ENCODE measurements at regions not wholly inside any gene's neighbourhood (a gene's known extent, or its start where the extent isn't known, plus 50 kb on each side); places are given as distances from the start of the nearest gene placed in this dataset.
A peak's percentile ranks its signal among the peaks of the same experiment; 100 is the strongest.

DNA sequence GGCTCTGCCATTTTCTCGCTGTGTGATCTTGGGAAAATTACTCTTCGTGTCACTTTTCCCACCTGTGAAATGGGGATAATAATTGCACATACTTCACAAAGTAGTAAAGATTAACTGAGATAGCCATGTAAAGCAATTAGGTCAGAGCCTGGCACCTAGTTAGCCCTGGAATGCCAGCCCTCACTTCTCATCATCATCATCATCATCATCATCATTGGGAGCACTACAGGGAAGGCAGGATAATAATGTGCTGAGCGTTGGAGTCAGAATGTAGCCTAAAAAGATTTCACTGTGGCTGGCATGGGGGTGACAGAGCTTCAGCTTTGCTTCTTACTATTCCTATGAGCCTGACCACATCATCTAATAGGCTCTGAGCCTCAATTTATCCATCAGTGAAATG is 362.6 kb downstream of the TOX3 start:
- H2AFZ ChIP-seq (ENCODE audit: low read length): no peak overlapping the region
- H3K9ac ChIP-seq (ENCODE audit: insufficient read depth, low read depth, low read length): no peak overlapping the region
- H3K4me2 ChIP-seq (ENCODE audit: low read depth, low read length): no peak overlapping the region
- DNase-seq (ENCODE audit: low spot score): no peak
- BruUV-seq (replicated peaks): no TSS peak
- H3K4me1 ChIP-seq (ENCODE audit: insufficient read depth, low read length): no peaks in the 10 kb centered on the region
- intact Hi-C loops (cut with micrococcal nuclease; ENCODE audit: unreplicated experiment) (no loop called here), in situ Hi-C loops (cut with HindIII; ENCODE audit: extremely low pct_ligation_motif_present, low pct_unique_long_range_greater_than_20kb) (loop anchor here (10.0 kb wide), 1 partner anchor 730 kb away; no protein-coding TSS in a partner anchor)
- no peaks in the 10 kb centered on the region for H4K20me1 ChIP-seq (ENCODE audit: insufficient read depth, low read length)
- ChIA-PET CTCF (ENCODE audit: low intra/inter-chr PET ratio, low total read pairs) (no interaction called here), POLR2A (no interaction called here)
- no peak for FAIRE-seq
- WGBS (ENCODE audit: low lambda C conversion rate): 1% methylated on average over 3 of the region's 3 CpGs
- H3K4me3 ChIP-seq (replicated peaks in 1 of 3; ENCODE audit: insufficient read depth in 1 of 3, low read depth in 2 of 3, low read length in 3 of 3): no peak overlapping the region
- H3K79me2 ChIP-seq (ENCODE audit: insufficient read depth, low read length): no peaks in the 10 kb centered on the region
- no peak overlapping the region for H3K27ac ChIP-seq (ENCODE audit: extremely low read length, insufficient read depth, low read length)
- no peak for ATAC-seq
- H3K36me3 ChIP-seq (replicated peaks in 1 of 2; ENCODE audit: control insufficient read depth in 1 of 2, insufficient read depth in 2 of 2, low read length in 2 of 2): no peaks in the 10 kb centered on the region
- TF ChIP-seq CREB1 (IDR thresholded peaks at IDR 0.05) (peak; percentile 77), CREB1 (CRISPR knock-in tag; IDR thresholded peaks at IDR 0.05) (no peak), MTF2 (CRISPR knock-in tag; IDR thresholded peaks at IDR 0.05; ENCODE audit: borderline replicate concordance) (no peak)
- no peaks in the 10 kb centered on the region; a peak in 1 of 5 replicates for H3K27me3 ChIP-seq (ENCODE audit: control insufficient read depth in 1 of 2, insufficient read depth in 2 of 2, low read length in 2 of 2)
- H3K9me3 ChIP-seq (ENCODE audit: low read length): no peaks in the 10 kb centered on the region

GRCh38 chr16:52182840-52183239 is 364.1 kb downstream of the TOX3 start:
- 2% methylated on average over 2 of the region's 2 CpGs for WGBS (ENCODE audit: low lambda C conversion rate)
- FAIRE-seq: no peak
- Histone ChIP-seq H3K79me2 (ENCODE audit: insufficient read depth, low read length) (no peaks in the 10 kb centered on the region), H3K9me3 (ENCODE audit: low read length) (no peaks in the 10 kb centered on the region), H3K4me2 (ENCODE audit: low read depth, low read length) (no peak overlapping the region), H3K9ac (ENCODE audit: insufficient read depth, low read depth, low read length) (no peak overlapping the region), H3K27ac (ENCODE audit: extremely low read length, insufficient read depth, low read length) (no peak overlapping the region), H3K27me3 (ENCODE audit: control insufficient read depth in 1 of 2, insufficient read depth in 2 of 2, low read length in 2 of 2) (no peaks in the 10 kb centered on the region; a peak in 1 of 5 replicates), H4K20me1 (ENCODE audit: insufficient read depth, low read length) (no peaks in the 10 kb centered on the region), H2AFZ (ENCODE audit: low read length) (no peak overlapping the region), H3K4me1 (ENCODE audit: insufficient read depth, low read length) (no peaks in the 10 kb centered on the region), H3K4me3 (replicated peaks in 1 of 3; ENCODE audit: insufficient read depth in 1 of 3, low read depth in 2 of 3, low read length in 3 of 3) (no peak overlapping the region), H3K36me3 (replicated peaks in 1 of 2; ENCODE audit: control insufficient read depth in 1 of 2, insufficient read depth in 2 of 2, low read length in 2 of 2) (no peaks in the 10 kb centered on the region)
- TF ChIP-seq, protein P1, sequence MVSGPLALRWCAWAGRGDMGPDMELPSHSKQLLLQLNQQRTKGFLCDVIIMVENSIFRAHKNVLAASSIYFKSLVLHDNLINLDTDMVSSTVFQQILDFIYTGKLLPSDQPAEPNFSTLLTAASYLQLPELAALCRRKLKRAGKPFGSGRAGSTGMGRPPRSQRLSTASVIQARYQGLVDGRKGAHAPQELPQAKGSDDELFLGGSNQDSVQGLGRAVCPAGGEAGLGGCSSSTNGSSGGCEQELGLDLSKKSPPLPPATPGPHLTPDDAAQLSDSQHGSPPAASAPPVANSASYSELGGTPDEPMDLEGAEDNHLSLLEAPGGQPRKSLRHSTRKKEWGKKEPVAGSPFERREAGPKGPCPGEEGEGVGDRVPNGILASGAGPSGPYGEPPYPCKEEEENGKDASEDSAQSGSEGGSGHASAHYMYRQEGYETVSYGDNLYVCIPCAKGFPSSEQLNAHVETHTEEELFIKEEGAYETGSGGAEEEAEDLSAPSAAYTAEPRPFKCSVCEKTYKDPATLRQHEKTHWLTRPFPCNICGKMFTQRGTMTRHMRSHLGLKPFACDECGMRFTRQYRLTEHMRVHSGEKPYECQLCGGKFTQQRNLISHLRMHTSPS (CRISPR knock-in tag; IDR thresholded peaks at IDR 0.05; ENCODE audit: low read depth): no peak
- TF ChIP-seq ZNF776 (CRISPR knock-in tag; IDR thresholded peaks at IDR 0.05): no peak
- no peak for TF ChIP-seq THAP8 (CRISPR knock-in tag; IDR thresholded peaks at IDR 0.05; ENCODE audit: borderline replicate concordance)
- TF ChIP-seq MAFK (conservative IDR thresholded peaks at IDR 0.05 in 1 of 2, IDR thresholded peaks at IDR 0.05 in 1 of 2; ENCODE audit: low read length in 2 of 2): peak; percentile 79 to 87
- TF ChIP-seq MAFF (IDR thresholded peaks at IDR 0.05; ENCODE audit: low read depth, low read length): peak; percentile 79
- CTCF ChIA-PET (ENCODE audit: low intra/inter-chr PET ratio, low total read pairs): no interaction called here
- in situ Hi-C loops (cut with HindIII; ENCODE audit: extremely low pct_ligation_motif_present, low pct_unique_long_range_greater_than_20kb) (loop anchor here (10.0 kb wide), 1 partner anchor 732 kb away; no protein-coding TSS in a partner anchor), intact Hi-C loops (cut with micrococcal nuclease; ENCODE audit: unreplicated experiment) (no loop called here)
- POLR2A ChIA-PET: no interaction called here
- DNase-seq (ENCODE audit: low spot score): no peak
- no TSS peak for BruUV-seq (replicated peaks)
- ATAC-seq: no peak
